ENCODE measurements at regions not wholly inside any gene's neighbourhood (a gene's known extent, or its start where the extent isn't known, plus 50 kb on each side); places are given as distances from the start of the nearest gene placed in this dataset.

DNA sequence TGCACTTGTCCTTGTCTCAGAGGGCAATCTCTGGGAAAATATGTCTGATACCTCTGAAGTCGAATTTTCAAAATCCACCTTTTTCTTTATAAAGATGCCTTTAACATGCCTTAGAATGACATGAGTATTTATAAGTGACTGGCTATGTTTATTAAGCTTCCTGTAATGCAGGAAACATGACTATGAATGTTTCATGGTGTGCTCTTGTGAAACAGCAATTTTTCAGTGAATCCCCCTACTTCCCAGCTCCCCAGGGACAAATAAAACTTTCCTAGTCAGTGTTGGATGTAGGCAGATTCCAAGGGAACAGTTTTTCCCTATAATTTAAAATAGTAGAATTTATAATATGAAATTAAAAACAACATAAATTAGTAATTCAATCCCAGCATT lies 437.0 kb downstream of the LMO4 start:
- TF ChIP-seq, protein P1, sequence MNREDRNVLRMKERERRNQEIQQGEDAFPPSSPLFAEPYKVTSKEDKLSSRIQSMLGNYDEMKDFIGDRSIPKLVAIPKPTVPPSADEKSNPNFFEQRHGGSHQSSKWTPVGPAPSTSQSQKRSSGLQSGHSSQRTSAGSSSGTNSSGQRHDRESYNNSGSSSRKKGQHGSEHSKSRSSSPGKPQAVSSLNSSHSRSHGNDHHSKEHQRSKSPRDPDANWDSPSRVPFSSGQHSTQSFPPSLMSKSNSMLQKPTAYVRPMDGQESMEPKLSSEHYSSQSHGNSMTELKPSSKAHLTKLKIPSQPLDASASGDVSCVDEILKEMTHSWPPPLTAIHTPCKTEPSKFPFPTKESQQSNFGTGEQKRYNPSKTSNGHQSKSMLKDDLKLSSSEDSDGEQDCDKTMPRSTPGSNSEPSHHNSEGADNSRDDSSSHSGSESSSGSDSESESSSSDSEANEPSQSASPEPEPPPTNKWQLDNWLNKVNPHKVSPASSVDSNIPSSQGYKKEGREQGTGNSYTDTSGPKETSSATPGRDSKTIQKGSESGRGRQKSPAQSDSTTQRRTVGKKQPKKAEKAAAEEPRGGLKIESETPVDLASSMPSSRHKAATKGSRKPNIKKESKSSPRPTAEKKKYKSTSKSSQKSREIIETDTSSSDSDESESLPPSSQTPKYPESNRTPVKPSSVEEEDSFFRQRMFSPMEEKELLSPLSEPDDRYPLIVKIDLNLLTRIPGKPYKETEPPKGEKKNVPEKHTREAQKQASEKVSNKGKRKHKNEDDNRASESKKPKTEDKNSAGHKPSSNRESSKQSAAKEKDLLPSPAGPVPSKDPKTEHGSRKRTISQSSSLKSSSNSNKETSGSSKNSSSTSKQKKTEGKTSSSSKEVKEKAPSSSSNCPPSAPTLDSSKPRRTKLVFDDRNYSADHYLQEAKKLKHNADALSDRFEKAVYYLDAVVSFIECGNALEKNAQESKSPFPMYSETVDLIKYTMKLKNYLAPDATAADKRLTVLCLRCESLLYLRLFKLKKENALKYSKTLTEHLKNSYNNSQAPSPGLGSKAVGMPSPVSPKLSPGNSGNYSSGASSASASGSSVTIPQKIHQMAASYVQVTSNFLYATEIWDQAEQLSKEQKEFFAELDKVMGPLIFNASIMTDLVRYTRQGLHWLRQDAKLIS (CRISPR knock-in tag; IDR thresholded peaks at IDR 0.05; ENCODE audit: borderline replicate concordance), result no peak
- TF ChIP-seq, protein P2, sequence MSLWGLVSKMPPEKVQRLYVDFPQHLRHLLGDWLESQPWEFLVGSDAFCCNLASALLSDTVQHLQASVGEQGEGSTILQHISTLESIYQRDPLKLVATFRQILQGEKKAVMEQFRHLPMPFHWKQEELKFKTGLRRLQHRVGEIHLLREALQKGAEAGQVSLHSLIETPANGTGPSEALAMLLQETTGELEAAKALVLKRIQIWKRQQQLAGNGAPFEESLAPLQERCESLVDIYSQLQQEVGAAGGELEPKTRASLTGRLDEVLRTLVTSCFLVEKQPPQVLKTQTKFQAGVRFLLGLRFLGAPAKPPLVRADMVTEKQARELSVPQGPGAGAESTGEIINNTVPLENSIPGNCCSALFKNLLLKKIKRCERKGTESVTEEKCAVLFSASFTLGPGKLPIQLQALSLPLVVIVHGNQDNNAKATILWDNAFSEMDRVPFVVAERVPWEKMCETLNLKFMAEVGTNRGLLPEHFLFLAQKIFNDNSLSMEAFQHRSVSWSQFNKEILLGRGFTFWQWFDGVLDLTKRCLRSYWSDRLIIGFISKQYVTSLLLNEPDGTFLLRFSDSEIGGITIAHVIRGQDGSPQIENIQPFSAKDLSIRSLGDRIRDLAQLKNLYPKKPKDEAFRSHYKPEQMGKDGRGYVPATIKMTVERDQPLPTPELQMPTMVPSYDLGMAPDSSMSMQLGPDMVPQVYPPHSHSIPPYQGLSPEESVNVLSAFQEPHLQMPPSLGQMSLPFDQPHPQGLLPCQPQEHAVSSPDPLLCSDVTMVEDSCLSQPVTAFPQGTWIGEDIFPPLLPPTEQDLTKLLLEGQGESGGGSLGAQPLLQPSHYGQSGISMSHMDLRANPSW (CRISPR knock-in tag; conservative IDR thresholded peaks at IDR 0.05; ENCODE audit: low read depth), result no peak
- TF ChIP-seq, protein P3, sequence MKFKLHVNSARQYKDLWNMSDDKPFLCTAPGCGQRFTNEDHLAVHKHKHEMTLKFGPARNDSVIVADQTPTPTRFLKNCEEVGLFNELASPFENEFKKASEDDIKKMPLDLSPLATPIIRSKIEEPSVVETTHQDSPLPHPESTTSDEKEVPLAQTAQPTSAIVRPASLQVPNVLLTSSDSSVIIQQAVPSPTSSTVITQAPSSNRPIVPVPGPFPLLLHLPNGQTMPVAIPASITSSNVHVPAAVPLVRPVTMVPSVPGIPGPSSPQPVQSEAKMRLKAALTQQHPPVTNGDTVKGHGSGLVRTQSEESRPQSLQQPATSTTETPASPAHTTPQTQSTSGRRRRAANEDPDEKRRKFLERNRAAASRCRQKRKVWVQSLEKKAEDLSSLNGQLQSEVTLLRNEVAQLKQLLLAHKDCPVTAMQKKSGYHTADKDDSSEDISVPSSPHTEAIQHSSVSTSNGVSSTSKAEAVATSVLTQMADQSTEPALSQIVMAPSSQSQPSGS (CRISPR knock-in tag; IDR thresholded peaks at IDR 0.05; ENCODE audit: borderline replicate concordance, low read depth), result no peak
- TF ChIP-seq OVOL2 (CRISPR knock-in tag; IDR thresholded peaks at IDR 0.05; ENCODE audit: borderline replicate concordance) (no peak), ATF1 (CRISPR knock-in tag; IDR thresholded peaks at IDR 0.05) (no peak), KAT7 (CRISPR knock-in tag; IDR thresholded peaks at IDR 0.05; ENCODE audit: borderline replicate concordance) (no peak)
- ChIA-PET CTCF (no interaction called here), POLR2A (interaction anchor here (0.6 kb wide), 1 partner anchor 271 kb away, joined by 3 read pairs; no protein-coding TSS in a partner anchor)
- no peaks in the 10 kb centered on the region for H3K4me1 Mint-ChIP-seq
- H3K36me3 Mint-ChIP-seq, result no peaks in the 10 kb centered on the region; the same call in 1 of the 2 replicates
- H3K27ac Mint-ChIP-seq, result no peak overlapping the region
- H3K27me3 Mint-ChIP-seq (ENCODE audit: low read depth), result no peaks in the 10 kb centered on the region
- H3K9me3 Mint-ChIP-seq, result peaks cover 4% of the 10 kb centered on the region; the same call in 1 of the 2 replicates
- H3K4me3 Mint-ChIP-seq, result no peak overlapping the region
- DNase-seq (ENCODE audit: low spot score) (no peak), ATAC-seq (no peak)

DNA sequence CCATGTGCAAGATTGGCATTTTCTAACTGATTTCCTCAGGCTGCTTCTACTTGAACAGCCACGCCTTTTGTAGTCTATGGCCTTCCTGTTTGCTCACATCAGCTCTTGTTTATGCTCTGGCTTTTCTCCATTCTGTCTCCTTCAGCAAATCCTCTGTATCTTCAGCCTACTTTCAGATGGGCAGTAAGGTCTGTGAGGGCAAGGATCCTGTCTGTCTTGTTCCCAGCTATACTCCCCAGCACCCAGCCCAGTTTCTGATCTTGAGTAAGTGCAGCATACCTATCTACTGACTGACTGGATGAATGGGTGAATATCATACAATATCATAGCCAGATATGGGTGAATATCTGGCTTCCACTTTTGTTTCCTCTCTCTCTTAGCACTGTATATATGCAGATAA lies 438.1 kb downstream of the LMO4 start:
- ChIA-PET POLR2A (no interaction called here), CTCF (no interaction called here)
- no peak overlapping the region for H3K4me3 Mint-ChIP-seq
- H3K4me1 Mint-ChIP-seq, result no peaks in the 10 kb centered on the region
- H3K27ac Mint-ChIP-seq, result no peak overlapping the region
- no peak for TF ChIP-seq CREM (CRISPR knock-in tag; IDR thresholded peaks at IDR 0.05)
- TF ChIP-seq ZNF219 (CRISPR knock-in tag; IDR thresholded peaks at IDR 0.05; ENCODE audit: borderline replicate concordance), result no peak
- TF ChIP-seq CBFB (CRISPR knock-in tag; IDR thresholded peaks at IDR 0.05; ENCODE audit: low read depth), result no peak
- TF ChIP-seq FOXK1 (CRISPR knock-in tag; IDR thresholded peaks at IDR 0.05), result no peak
- peaks cover 4% of the 10 kb centered on the region; the same call in 1 of the 2 replicates for H3K9me3 Mint-ChIP-seq
- no peaks in the 10 kb centered on the region; the same call in 1 of the 2 replicates for H3K36me3 Mint-ChIP-seq
- DNase-seq (ENCODE audit: low spot score) (no peak), ATAC-seq (no peak)
- no peaks in the 10 kb centered on the region for H3K27me3 Mint-ChIP-seq (ENCODE audit: low read depth)

DNA sequence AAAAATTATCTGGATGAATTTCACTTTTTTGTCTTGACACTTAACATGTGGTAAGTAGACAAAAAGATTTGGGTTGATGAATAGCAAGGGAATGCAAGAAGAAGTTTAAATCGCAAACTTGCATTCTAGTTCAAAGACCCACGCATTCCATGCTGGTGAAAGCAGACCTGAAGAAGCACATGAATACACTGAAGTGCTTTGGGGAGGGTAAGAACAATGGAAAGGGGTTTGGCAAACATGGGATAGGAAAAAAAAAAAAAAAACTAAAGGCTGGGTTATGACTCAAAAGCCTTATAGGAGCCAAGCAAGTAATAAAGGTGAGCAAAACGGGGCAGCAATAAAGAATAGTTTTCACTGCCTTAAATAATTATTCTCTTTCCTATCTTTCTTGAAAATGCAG lies 450.2 kb downstream of the LMO4 start:
- CTCF ChIA-PET, result interaction anchor here (0.7 kb wide), 1 partner anchor 432 kb away, joined by 4 read pairs; no protein-coding TSS in a partner anchor
- ATAC-seq, result peak; percentile 60
- Mint-ChIP-seq H3K27ac (no peak overlapping the region), H3K27me3 (ENCODE audit: low read depth) (no peaks in the 10 kb centered on the region), H3K4me1 (peaks cover 4% of the 10 kb centered on the region; the same call in 1 of the 2 replicates), H3K9me3 (no peaks in the 10 kb centered on the region), H3K4me3 (no peak overlapping the region), H3K36me3 (no peaks in the 10 kb centered on the region)
- POLR2A ChIA-PET, result interaction anchor here (0.7 kb wide), 1 partner anchor 1383 kb away, joined by 3 read pairs; the partner anchor contains the start of gene ODF2L
- no peak for DNase-seq (ENCODE audit: low spot score)
- TF ChIP-seq TCF7 (CRISPR knock-in tag; IDR thresholded peaks at IDR 0.05; ENCODE audit: low read depth) (no peak), IRF2 (CRISPR knock-in tag; IDR thresholded peaks at IDR 0.05; ENCODE audit: borderline replicate concordance, low read depth) (no peak), ZBTB21 (CRISPR knock-in tag; IDR thresholded peaks at IDR 0.05; ENCODE audit: borderline replicate concordance) (no peak), ATF1 (CRISPR knock-in tag; IDR thresholded peaks at IDR 0.05) (no peak), NFATC4 (CRISPR knock-in tag; IDR thresholded peaks at IDR 0.05) (no peak)
- TF ChIP-seq, protein P4, sequence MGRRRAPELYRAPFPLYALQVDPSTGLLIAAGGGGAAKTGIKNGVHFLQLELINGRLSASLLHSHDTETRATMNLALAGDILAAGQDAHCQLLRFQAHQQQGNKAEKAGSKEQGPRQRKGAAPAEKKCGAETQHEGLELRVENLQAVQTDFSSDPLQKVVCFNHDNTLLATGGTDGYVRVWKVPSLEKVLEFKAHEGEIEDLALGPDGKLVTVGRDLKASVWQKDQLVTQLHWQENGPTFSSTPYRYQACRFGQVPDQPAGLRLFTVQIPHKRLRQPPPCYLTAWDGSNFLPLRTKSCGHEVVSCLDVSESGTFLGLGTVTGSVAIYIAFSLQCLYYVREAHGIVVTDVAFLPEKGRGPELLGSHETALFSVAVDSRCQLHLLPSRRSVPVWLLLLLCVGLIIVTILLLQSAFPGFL (CRISPR knock-in tag; IDR thresholded peaks at IDR 0.05; ENCODE audit: borderline replicate concordance), result no peak
- TF ChIP-seq, protein P5, sequence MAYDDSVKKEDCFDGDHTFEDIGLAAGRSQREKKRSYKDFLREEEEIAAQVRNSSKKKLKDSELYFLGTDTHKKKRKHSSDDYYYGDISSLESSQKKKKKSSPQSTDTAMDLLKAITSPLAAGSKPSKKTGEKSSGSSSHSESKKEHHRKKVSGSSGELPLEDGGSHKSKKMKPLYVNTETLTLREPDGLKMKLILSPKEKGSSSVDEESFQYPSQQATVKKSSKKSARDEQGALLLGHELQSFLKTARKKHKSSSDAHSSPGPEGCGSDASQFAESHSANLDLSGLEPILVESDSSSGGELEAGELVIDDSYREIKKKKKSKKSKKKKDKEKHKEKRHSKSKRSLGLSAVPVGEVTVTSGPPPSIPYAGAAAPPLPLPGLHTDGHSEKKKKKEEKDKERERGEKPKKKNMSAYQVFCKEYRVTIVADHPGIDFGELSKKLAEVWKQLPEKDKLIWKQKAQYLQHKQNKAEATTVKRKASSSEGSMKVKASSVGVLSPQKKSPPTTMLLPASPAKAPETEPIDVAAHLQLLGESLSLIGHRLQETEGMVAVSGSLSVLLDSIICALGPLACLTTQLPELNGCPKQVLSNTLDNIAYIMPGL (CRISPR knock-in tag; IDR thresholded peaks at IDR 0.05), result no peak
- TF ChIP-seq, protein P3 (CRISPR knock-in tag; IDR thresholded peaks at IDR 0.05; ENCODE audit: borderline replicate concordance, low read depth), result no peak
- TF ChIP-seq, protein P6, sequence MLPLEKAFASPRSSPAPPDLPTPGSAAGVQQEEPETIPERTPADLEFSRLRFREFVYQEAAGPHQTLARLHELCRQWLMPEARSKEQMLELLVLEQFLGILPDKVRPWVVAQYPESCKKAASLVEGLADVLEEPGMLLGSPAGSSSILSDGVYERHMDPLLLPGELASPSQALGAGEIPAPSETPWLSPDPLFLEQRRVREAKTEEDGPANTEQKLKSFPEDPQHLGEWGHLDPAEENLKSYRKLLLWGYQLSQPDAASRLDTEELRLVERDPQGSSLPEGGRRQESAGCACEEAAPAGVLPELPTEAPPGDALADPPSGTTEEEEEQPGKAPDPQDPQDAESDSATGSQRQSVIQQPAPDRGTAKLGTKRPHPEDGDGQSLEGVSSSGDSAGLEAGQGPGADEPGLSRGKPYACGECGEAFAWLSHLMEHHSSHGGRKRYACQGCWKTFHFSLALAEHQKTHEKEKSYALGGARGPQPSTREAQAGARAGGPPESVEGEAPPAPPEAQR (CRISPR knock-in tag; IDR thresholded peaks at IDR 0.05), result no peak
